H1 (cell line): ENCODE measurements at regions not wholly inside any gene's neighbourhood (a gene's known extent, or its start where the extent isn't known, plus 50 kb on each side); places are given as distances from the start of the nearest gene placed in this dataset.

ENCODE experiments used
- CHD1 ChIP-seq: IDR thresholded peaks from 2 replicates; pipeline ENCODE4 v1.6.1; 2012; ENCODE audit warnings: low read depth, low read length, improper control_type of control experiment

DNA sequence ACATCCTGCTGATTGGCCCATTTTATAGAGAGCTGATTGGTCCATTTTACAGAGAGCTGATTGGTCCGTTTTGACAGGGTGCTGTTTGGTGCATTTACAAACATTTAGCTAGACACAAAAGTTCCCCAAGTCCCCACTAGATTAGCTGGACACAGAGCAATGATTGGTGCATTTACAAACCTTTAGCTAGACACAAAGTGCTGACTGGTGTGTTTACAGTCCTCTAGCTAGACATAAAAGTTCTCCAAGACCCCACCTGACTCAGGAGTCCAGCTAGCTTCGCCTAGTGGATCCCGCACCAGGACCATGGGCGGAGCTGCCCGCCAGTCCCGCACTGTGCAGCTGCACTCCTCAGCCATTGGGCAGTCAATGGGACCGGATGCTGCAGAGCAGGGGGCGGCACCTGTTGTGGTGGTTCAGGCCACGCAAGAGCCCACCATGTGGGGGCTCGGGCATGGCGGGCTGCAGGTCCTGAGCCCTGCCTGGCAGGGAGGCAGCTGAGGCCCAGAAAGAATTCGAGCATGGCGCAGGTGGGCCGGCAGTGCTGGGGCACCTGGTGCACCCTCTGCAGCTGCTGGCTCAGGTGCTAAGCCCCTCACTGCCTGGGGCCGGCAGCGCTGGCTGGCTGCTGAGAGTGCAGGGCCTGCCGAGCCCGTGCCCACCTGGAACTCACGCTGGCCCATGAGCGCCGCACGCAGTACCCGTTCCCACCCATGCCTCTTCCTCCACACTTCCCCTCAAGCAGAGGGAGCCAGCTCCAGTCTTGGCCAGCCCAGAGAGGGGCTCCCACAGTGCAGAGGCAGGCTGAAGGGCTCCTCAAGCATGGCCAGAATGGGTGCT lies 713.2 kb upstream of the GYPC start (continued):
- TF ChIP-seq CHD1 = no peak
